ENCODE measurements at regions not wholly inside any gene's neighbourhood (a gene's known extent, or its start where the extent isn't known, plus 50 kb on each side); places are given as distances from the start of the nearest gene placed in this dataset.

DNA sequence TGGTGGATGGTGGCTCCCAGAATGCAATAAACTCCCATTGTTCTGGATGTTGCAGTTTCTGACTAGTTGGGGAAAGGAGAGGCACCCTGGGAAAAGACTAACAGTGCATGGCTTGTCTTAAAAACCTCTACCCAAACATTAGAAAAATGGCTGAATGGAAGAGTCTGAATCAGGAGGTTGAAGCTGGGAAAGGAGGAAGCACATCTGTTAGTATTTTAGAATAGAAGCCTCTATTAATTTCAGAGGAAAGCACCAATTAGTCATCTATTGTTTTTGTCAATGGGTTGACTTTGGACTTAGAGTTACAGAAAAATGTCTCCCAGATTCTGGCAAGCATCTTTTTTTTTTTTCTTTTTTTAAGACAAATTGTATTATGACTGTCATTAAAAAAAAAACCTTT, 56.1 kb upstream of the ELMO1 start:
- no peak for DNase-seq (ENCODE audit: low read depth)

DNA sequence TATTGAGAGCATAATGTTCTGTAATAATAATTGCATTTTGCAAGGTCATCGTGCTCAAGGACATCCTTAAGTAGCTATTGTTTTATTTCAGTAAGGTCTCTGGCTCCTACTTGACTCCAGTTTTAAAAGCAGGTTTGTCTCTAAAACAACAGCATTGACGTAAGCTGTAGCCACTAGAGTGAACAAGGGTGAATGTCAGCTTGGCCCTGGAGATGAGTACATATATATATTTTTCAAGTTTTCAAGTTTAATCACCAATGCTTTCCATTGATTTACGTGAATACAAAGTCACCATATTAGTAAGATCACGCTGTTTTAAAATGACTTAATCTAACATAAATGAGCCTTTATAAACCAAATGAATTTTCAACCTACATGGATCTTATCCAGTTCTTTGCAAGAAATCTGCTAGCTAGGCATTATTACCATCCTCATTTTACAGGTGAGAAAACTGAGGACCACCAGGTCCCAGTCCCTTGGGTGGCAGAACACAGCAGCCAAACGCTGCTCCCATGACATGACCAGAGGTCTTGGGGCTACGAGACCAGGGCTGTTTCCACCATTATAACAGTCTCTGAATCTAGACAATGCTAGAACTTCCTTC, 57.2 kb upstream of the ELMO1 start:
- no peak for DNase-seq (ENCODE audit: low read depth)

DNA sequence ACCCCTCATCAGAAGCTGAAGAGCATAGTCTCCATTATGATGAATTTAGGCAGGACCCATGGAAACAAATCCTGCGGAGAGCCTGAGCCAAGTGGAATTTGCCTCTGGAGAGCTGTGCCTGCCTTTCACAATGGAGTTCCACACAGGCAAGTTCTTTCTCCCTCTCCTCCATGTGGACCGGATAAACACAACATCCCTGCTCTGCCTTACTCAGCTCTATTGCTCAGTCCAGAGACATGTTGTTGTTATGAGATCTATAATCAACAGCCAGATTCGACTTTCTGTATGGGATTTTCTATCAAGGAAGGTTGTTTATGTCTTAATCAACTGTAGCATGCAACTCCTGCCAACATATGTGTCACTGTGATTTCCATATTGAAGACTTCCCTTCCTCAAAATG, 59.5 kb upstream of the ELMO1 start:
- DNase-seq (ENCODE audit: low read depth), result no peak

DNA sequence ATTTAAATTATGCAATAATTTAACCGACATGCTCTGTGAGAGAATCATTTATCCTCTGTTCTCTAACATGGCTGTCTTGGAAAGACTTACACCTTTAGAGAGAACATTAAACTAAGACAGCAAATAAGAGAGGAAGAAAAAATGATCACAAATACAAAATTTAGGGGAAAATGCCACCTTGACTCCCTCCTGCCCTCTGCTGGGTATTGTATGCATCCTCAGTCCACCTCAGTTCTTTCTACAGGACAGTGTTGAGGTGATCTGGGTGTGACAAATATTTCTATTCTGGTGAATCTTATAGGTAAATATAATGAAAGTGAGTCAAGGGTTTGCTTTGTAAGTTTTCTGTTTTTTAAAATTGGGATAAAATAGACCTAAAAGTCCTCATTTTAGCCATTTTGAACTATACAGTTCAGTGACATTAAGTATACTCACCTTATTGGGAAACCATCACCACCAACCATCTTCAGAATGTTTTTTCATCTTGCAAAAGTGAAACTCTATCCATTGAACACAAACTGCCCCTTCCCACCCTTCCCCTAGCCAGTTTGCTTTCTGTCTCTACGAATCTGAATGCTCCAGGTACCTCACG, 61.5 kb upstream of the ELMO1 start:
- DNase-seq (ENCODE audit: low read depth), result no peak

DNA sequence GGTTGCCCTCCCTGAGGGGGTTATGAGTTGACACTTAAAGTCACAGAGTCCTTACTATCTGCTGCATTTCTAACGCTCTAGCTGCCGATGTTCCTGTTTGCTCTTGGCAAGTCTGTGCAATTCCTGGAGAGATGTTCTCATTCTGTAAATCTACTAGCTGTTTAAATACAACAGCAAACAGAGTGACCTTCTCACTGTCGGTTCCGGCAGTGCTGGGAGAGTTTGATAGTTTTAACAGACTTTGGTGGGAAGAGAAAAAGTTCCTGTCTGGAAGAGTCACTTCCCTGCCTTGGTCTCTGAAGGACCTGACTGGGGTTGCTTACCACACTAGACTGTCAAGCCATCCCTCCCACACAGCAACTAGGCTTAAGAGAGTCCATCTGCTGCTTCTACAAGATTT, 63.3 kb upstream of the ELMO1 start:
- DNase-seq (ENCODE audit: low read depth), result no peak

DNA sequence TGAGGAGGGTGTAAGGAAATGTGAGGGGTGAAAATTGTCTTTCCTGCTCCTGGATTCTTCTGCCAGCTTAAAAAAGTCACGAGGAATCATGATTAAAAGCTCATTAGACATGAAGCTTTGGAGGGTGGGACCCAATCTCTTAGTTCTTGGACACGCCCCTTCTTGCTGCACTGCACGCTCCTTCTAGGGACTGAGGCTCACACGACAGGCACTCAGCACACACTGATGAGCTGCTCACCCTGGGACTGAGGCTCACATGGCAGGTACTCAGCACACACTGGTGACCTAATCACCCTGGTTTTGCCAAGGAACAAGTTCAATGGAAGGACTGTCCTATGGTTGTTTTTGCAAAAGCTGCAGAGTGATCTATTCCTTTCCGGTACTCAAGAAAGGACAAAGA, 65.8 kb upstream of the ELMO1 start:
- DNase-seq (ENCODE audit: low read depth), result no peak

DNA sequence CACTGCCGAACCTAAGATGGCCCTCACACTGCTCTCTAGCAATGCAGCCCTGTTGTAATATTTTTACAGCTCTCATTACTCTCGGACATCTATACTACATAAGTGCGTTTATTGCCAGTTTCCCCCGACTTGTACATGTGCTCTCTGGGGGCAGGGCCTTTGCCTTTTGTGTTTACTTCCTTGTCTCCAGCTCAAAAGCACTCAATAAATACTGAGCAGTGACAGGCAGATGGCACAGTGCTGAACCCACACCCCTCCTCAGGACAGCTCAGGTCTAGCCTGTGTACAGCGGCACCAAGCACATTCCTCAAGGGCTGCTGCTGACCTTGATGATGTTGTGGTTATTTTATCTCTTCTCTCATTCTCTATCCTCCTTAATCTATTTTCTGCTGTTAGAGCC, 68.0 kb upstream of the ELMO1 start:
- no peak for DNase-seq (ENCODE audit: low read depth)

DNA sequence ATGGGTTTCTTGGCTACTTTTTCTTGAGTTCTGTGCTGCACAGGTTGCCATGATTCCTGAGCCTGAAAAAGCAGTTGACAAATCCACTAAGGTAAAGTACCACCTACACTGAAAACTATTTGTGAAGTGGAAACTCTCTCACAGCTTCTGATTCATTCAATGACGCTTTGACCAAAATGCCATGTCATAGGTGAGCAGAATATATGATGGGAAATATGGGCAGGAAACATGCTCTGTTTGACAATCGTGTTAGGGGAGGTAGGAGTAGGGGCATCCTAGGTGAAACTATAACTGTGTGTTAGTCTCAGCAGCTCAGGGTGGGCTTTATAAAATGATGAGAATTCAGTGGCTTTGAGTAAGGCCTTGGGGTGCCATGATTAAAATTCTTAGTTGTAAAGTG, 69.6 kb upstream of the ELMO1 start:
- no peak for DNase-seq (ENCODE audit: low read depth)

DNA sequence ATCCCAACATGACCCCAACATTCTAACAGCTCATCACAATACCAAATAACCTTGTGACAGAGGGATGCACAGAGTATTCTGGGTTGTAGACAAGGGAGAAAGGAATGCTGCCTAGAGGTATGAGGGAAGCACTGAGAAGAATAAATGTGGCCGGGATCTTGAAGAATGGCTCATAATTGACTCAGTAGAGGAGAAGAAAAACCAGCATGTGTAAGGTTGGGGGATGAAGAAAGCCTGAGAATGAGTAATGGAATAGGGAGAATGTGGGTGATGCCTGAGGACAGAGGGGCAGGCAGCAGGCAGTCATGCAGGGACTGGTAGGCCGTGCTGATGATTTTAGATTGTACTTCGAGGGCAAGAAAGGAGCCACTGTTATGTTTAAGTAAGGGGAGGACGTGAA, 75.4 kb upstream of the ELMO1 start:
- no peak for DNase-seq (ENCODE audit: low read depth)

DNA sequence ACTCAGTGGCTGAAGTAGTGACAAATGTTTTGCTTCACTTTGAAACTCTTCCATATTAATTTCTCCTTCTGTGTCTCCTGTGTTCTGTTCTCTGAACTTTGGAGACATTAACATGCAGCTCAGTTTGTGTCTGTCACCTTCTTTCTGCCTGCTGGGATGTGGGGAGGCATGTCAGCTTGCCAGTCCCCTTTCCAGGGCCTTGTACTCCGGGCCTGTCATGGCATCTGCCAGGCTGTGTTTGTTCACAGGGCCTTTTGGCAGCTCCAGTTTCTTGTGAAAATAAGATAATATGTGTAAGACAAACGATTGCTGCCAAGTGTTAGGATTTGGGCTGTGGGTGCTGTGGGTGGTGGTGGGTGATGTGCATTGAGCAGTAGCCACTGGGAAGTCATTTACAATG, 76.1 kb upstream of the ELMO1 start:
- no peak for DNase-seq (ENCODE audit: low read depth)

DNA sequence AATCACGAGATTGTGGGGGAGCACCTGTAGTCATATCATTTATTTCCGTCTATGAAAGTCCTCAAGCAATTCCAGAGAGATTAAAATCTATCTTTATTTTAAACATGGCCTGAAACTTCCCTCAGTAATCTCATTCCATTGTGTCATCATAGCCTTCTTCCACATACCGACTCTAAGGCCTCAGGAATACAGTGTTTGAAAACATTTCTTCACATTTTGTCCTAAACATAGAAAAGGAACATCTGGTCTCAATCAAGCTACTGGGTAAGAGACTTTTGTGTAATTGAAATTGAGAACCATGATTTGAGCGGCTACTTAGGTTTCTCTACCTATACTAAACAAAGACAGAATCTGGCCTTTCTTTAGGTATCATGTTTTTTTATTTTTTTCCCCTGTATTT, 78.0 kb upstream of the ELMO1 start:
- no peak for DNase-seq (ENCODE audit: low read depth)

DNA sequence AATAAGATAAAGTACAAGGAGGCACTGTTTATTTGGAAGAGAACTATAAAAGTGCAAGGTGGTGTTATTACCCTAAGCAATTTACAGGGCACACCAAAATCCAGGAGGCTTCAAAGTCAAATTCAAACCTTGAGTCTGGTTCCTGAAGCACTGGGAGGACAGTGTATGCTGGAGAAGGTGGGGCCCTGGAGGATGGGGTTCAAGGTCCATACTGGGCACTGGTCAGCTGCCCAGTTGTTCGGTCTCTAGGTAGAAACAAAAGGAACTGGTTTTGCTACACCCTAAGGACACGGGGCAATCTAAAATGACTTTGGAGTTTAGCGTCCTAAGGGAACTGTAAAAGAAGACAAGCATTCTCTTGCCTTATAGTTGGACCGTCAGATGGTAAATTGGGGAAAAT, 78.4 kb upstream of the ELMO1 start:
- DNase-seq (ENCODE audit: low read depth), result no peak

DNA sequence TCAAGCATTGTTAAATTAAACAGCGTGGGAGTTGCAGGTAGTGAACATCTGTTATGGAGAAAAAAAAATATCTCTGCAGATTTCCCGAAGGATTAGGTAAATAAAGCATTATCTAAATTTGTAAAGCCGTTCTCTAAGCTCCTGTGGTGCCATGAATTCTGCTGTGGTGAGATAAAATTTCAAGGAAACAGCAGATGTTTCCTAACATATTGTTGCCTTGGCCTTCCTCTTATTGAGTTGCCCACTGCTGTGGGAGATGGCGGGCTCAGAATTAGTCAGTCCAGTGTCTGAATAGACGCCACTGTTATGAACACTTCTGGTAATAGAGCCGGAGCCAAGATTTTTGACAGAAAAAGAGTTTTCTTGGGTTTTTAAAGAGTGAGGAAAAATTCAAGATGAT, 82.6 kb upstream of the ELMO1 start:
- no peak for DNase-seq (ENCODE audit: low read depth)

DNA sequence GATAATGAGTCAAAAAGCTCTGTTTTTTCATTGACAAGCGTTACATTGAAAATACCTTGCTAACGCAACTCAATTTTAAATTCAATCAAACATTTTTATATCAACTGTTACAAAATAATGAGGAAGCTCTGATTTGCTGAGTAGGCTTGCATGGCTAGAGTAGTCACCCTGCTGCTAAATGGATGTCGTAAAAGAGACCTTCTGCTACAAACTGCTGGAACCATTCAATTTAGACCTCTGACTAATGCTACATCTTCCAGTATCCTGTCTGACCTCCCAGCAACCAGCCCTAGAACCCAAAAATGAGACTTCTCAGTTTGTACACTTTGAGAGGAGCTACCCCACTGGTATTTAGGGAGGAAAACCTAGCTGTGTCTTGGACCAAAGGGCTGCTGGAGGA, 84.0 kb upstream of the ELMO1 start:
- no peak for DNase-seq (ENCODE audit: low read depth)

DNA sequence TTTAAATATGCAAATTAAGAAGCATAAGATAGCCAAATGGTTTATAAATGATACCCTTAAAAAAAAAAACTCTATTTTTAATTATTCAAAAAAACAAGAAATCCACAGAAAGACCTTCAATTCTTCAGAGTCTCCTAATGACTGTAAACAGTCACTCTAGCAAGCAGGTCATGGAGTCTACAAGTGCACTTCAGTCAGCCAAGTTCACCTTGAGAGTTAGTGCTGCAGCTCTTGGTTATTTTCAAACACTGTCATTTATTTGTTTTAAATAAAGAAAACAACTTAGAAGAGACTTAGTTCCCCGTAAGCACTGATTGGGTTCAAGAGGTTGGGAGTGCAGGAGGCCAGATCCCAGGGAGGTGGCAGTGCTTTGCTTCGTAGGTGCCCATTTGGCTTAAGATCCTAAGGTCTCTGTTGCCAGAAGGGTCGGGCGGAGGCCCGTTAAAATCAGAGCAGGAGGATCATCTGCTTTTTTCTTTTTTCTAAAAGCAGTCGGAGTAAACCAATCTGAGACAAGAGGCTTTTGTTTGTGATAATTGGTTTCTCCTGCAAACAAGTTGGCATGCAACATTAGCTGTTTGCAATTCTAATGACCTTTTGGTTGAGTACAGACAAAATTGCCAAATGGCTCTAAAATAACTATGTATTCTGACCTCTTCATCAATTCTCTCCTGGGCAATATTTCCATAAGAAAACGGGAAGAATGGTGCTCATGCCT, 86.4 kb upstream of the ELMO1 start:
- DNase-seq (ENCODE audit: low read depth), result no peak

DNA sequence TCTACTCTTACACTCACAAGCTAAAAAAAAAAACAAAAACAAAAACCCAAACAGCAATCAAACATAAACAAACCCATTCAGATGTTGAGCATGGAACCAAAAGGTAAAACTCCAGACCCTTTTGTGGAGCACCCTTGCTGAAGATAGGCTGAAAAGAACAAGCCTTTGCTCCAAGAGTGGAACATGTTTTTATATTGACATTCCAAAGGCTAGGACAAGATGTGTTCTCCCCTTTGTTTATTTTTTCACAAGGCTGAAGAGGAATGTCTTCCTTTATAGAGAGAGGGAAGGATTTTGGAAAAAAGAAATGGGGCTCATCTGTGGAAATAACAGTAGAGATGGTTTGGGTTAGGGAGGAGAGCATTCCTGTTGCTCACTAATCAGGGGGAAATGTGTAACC, 87.2 kb upstream of the ELMO1 start:
- no peak for DNase-seq (ENCODE audit: low read depth)

DNA sequence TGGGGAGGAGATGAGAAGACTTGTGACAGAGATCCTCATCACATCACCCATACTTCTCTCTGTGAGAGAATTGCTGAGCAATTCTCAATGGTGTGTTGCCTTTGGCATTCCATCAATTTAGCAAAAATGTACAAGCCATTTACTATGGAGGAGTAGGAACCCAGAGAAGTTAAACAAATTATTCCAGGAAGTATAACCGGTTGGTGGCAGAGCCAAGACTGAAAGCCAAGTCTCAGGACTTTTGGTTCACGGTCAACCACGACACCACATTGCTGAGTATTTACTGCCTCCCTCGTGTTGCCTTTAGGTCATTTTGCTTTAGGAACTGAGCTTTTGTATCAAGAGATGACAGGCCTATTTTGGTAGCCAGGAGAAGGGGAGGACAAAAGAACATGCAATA, 88.0 kb upstream of the ELMO1 start:
- no peak for DNase-seq (ENCODE audit: low read depth)

DNA sequence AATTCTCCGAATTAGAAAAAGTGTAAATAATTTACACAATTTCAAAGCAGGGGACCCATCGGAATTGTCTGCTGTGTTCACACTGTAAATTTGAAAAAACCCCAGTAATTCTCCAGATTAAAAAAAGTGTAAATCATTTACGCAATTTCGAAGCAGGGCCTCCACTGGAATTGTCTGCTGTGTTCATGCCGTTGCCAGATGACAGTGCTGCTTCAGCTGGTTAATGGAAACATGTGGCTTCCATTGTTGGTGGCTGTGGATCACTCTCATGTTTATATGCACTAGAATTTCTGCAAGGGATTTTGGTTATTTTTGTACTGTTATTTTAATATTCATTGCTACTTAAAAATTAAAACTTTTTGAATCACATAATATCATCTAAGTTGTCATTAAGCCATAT, 88.8 kb upstream of the ELMO1 start:
- DNase-seq (ENCODE audit: low read depth), result no peak

DNA sequence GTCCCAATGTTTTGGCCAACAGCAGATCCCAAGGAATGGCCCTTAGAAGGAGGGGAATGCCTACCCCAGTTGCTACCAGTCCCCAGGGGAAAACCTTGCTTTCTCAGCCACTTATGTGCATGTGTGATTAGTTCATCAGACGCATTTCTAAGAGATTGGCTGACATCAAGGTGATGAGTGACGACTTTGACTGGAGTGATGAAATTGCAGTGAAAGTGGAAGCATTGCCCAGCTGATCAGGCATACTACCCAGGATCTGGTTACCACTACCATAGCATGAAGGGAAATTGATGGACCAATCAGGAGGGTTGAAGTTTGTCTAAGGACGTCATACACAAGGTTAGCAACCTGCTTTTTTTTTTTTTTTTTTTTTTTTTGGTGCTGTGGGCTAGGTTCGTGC, 90.3 kb upstream of the ELMO1 start:
- DNase-seq (ENCODE audit: low read depth), result no peak

DNA sequence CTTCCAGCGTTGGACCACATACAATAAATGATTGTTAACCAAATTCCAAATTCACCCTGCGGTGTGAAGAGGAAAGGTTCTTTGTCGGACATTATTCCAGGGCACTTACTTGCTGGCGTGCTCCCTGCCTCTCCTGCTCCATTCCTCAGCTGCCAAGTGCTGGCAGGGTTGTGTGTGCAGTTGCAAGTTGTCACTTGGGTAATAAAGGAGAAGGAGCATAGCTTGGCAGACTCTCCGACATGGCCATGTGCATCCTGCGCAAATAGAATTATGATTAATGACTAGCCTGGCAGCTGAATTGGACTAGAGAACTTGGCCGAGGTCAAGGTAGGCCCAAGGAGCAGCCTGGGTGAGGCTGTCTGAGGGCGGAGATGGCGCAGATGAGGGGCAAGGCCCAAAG, 92.3 kb upstream of the ELMO1 start:
- DNase-seq (ENCODE audit: low read depth), result no peak

DNA sequence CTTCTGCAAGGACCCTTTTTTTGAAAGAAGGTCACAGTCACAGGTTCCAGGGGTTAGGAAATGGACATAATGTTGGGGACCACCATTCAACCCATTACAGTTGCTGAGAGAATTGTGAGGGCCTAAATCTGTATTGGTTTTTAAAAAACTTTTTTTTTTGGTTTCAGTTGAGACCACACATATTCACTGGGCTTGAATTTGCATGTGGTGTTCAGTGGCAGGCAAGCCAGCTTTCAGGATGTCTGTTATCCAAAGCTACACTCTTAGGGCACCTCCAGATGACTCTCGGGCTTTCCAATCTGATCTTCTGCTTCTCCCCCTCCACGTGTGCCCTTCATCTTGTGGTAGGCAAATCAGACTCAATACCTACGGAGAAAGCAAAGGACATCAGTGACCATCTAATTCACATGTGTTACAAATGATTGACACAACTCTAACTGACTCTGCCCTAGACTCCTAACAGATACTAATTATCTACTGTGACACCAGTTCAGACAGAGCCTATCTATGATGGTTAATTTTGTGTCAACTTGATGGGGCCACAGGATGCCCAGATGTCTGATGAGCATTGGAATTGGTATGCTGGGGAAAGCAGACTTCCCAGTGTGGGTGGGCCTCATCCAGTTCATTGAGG, 93.3 kb upstream of the ELMO1 start:
- no peak for DNase-seq (ENCODE audit: low read depth)

DNA sequence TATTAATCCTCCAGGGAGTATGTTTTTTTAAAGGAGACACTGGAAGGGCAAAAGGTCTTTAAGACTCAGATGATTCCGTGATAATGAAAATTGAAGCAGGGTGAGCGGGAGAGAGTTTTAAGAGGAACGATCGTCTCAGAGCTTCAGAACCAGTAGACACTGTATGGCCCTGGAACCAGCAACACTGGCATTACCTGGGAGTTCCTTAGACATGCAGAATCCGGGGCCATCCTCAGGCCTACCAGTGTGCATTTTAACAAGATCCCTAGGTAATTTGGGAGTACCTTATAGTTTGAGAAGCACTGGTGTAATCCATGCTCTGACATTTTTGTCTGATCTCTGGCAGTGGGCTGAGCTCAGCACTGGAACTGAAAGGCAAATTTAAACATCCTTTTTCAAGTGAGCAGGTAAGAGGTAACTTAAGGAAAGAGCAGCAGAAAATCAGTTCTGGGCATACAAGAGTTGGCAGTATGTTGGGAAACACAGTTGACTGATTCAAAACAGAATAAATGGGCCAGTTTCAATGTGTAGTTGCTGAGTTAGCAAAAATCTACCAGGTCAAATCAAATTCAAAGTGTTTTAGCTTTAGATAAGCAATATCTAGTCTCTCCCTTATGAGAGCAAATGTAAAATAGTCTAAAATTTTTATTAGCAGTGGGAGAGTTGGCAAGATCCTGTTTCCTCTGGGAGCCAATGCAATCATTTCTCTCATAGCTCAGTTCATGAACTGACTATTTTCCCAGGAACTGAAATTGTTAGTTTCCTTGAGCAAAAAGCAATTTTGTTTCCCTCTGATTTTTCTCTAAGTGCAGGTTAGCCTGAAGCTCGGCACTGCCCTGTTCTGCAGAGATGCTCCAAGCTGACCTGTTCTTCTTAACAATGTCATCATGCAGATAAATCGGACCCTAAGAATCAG, 97.2 kb upstream of the ELMO1 start:
- DNase-seq (ENCODE audit: low read depth), result no peak

Measured in renal cortical epithelial cell (primary cell).